ENCODE measurements at regions not wholly inside any gene's neighbourhood (a gene's known extent, or its start where the extent isn't known, plus 50 kb on each side); places are given as distances from the start of the nearest gene placed in this dataset.
"Not testable (repeated sequence)": the region's sequence is repeated elsewhere in the genome, so short reads cannot be mapped to it uniquely, and the experiment has no call there.

DNA sequence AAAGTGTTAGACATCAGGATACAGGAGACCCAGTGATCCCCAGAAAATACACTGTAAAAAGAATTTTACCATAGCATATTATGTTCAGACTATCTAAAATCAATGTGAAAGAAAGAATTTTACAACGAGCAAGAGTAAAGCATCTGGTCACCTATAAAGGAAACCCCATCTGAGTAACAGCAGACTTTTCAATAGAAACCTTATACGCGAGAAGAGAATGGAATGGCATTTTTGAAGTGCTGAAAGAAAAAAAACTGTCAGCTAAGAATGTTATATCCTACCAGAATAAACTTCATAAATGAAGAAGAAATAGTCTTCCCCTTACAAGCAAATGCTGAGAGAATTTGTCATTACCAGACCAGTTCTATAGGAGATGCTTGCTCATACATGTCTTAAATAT is 532.1 kb upstream of the NR5A2 start:
- Mint-ChIP-seq H3K4me3 (ENCODE audit: unreplicated experiment) (no peak overlapping the region), H3K4me1 (ENCODE audit: unreplicated experiment) (peaks cover 15% of the 10 kb centered on the region), H3K36me3 (ENCODE audit: unreplicated experiment) (peaks cover 11% of the 10 kb centered on the region), H3K27ac (ENCODE audit: unreplicated experiment) (no peak overlapping the region), H3K27me3 (ENCODE audit: unreplicated experiment) (no peaks in the 10 kb centered on the region), H3K9me3 (ENCODE audit: unreplicated experiment) (peaks cover 35% of the 10 kb centered on the region)
- TF ChIP-seq, protein P1, sequence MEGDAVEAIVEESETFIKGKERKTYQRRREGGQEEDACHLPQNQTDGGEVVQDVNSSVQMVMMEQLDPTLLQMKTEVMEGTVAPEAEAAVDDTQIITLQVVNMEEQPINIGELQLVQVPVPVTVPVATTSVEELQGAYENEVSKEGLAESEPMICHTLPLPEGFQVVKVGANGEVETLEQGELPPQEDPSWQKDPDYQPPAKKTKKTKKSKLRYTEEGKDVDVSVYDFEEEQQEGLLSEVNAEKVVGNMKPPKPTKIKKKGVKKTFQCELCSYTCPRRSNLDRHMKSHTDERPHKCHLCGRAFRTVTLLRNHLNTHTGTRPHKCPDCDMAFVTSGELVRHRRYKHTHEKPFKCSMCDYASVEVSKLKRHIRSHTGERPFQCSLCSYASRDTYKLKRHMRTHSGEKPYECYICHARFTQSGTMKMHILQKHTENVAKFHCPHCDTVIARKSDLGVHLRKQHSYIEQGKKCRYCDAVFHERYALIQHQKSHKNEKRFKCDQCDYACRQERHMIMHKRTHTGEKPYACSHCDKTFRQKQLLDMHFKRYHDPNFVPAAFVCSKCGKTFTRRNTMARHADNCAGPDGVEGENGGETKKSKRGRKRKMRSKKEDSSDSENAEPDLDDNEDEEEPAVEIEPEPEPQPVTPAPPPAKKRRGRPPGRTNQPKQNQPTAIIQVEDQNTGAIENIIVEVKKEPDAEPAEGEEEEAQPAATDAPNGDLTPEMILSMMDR (IDR thresholded peaks at IDR 0.05): no peak
- DNase-seq (ENCODE audit: extremely low spot score, unreplicated experiment): no peak

DNA sequence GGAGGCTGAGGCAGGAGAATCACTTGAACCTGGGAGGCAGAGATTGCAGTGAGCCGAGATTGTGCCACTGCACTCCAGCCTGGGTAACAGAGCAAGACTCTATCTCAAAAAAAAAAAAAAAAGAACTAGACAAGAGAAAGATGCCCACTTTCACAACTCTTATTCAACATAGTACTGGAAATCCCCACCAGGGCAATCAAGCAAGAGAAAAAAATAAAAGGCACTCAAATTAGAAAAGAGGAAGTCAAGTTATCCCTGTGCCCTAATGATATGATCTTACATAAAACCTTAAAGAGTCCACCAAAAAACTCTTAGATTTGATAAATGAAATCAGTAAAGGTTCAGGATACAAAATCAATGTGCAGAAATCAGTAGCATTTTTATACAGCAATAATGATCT is 528.7 kb upstream of the NR5A2 start:
- not testable (repeated sequence) for H3K4me3 Mint-ChIP-seq (ENCODE audit: unreplicated experiment); DNase-seq (ENCODE audit: extremely low spot score, unreplicated experiment); H3K4me1 Mint-ChIP-seq (ENCODE audit: unreplicated experiment); H3K27ac Mint-ChIP-seq (ENCODE audit: unreplicated experiment); H3K27me3 Mint-ChIP-seq (ENCODE audit: unreplicated experiment)
- H3K36me3 Mint-ChIP-seq (ENCODE audit: unreplicated experiment): peaks cover 11% of the 10 kb centered on the region
- H3K9me3 Mint-ChIP-seq (ENCODE audit: unreplicated experiment): peaks cover 33% of the 10 kb centered on the region

DNA sequence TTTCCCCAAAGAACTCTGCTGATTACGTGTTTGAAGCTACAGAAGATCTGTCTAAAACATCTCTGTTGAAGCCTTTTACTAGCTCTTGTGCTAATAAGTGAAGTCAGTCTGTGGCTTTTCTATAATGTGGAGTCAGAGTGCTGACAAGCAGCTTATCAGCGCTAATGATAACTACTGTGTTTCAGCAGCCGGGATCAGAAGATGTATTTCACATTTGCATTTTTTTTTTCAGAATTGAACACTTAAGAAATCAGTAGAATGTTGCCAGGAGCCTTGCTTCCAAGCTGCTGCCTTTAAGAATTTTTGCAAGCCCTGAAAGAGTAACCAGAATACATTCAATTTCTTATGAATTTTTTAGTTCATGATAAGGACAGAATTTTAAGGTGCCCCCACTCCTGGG is 519.4 kb upstream of the NR5A2 start:
- TF ChIP-seq, protein P1 (IDR thresholded peaks at IDR 0.05): no peak
- DNase-seq (ENCODE audit: extremely low spot score, unreplicated experiment): no peak
- Mint-ChIP-seq H3K4me1 (ENCODE audit: unreplicated experiment) (peaks cover 6% of the 10 kb centered on the region), H3K27ac (ENCODE audit: unreplicated experiment) (no peak overlapping the region), H3K4me3 (ENCODE audit: unreplicated experiment) (no peak overlapping the region), H3K27me3 (ENCODE audit: unreplicated experiment) (no peaks in the 10 kb centered on the region), H3K36me3 (ENCODE audit: unreplicated experiment) (no peaks in the 10 kb centered on the region), H3K9me3 (ENCODE audit: unreplicated experiment) (peaks cover 5% of the 10 kb centered on the region)

DNA sequence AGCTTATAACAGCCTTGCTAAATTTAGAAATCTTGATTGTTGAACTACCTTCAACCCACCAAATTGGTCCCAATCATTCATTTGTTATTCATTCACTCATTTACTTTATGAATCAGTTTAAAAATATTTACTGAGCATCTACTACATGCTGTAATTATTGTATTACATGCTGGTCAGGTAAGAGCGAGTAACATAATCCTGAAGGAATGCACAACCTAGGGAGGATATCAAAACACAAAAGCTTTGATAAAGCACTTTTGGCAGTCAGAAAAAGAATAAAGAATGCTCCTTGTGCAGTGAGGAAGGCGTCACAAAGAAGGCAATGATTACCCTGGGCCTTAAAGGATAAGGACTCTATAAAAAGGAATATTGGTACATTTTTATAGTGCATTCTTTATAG is 518.9 kb upstream of the NR5A2 start:
- Mint-ChIP-seq H3K27me3 (ENCODE audit: unreplicated experiment) (no peaks in the 10 kb centered on the region), H3K4me3 (ENCODE audit: unreplicated experiment) (no peak overlapping the region), H3K36me3 (ENCODE audit: unreplicated experiment) (no peaks in the 10 kb centered on the region), H3K4me1 (ENCODE audit: unreplicated experiment) (peaks cover 6% of the 10 kb centered on the region), H3K27ac (ENCODE audit: unreplicated experiment) (no peak overlapping the region), H3K9me3 (ENCODE audit: unreplicated experiment) (no peaks in the 10 kb centered on the region)
- no peak for DNase-seq (ENCODE audit: extremely low spot score, unreplicated experiment)
- TF ChIP-seq, protein P1 (IDR thresholded peaks at IDR 0.05): no peak

DNA sequence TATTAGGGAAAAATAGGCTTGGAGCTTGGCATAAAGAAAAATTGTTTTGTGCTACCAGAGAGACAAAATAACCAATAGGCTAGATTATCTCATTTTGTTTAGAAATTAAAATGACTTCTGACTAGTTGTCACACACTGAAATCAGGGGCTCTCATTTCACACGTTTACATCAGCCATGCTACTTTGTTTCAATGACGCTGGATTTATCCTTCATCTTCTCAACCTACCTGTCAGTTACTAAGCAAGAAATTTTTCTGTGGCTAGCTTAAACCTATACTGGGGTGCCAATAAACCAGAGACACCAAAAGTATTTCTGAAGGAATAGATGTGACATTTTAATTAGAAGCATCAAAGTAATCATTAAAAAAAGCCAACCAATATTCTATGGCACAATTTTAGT is 518.1 kb upstream of the NR5A2 start:
- H3K4me1 Mint-ChIP-seq (ENCODE audit: unreplicated experiment): peaks cover 6% of the 10 kb centered on the region
- no peaks in the 10 kb centered on the region for H3K9me3 Mint-ChIP-seq (ENCODE audit: unreplicated experiment)
- DNase-seq (ENCODE audit: extremely low spot score, unreplicated experiment): no peak
- H3K27ac Mint-ChIP-seq (ENCODE audit: unreplicated experiment): no peak overlapping the region
- no peaks in the 10 kb centered on the region for H3K36me3 Mint-ChIP-seq (ENCODE audit: unreplicated experiment)
- no peak overlapping the region for H3K4me3 Mint-ChIP-seq (ENCODE audit: unreplicated experiment)
- TF ChIP-seq, protein P1 (IDR thresholded peaks at IDR 0.05): no peak
- no peaks in the 10 kb centered on the region for H3K27me3 Mint-ChIP-seq (ENCODE audit: unreplicated experiment)

DNA sequence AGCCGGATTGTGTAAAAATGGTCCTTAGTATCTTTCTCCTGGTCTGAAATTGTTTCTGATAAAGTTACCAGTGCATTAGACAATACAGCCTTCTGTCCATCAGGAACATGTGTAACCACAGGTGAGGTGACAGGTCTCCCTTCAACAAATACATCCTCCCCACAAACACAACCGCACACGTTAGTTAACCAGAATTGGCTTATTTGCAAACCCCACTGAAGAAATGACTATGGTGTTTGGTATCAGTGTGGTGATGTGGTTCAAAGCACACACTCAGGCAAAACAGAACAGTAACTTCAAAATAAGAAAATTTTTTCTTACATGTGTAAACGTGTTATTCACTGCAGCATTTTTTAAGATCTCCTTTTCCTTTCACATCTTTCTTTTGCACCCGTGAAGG is 517.2 kb upstream of the NR5A2 start:
- no peaks in the 10 kb centered on the region for H3K27me3 Mint-ChIP-seq (ENCODE audit: unreplicated experiment)
- H3K4me1 Mint-ChIP-seq (ENCODE audit: unreplicated experiment): peaks cover 6% of the 10 kb centered on the region
- H3K9me3 Mint-ChIP-seq (ENCODE audit: unreplicated experiment): no peaks in the 10 kb centered on the region
- no peak for DNase-seq (ENCODE audit: extremely low spot score, unreplicated experiment)
- no peak overlapping the region for H3K4me3 Mint-ChIP-seq (ENCODE audit: unreplicated experiment)
- TF ChIP-seq, protein P1 (IDR thresholded peaks at IDR 0.05): no peak
- no peak overlapping the region for H3K27ac Mint-ChIP-seq (ENCODE audit: unreplicated experiment)
- H3K36me3 Mint-ChIP-seq (ENCODE audit: unreplicated experiment): no peaks in the 10 kb centered on the region
